ENCODE measurements at regions not wholly inside any gene's neighbourhood (a gene's known extent, or its start where the extent isn't known, plus 50 kb on each side); places are given as distances from the start of the nearest gene placed in this dataset.
"Not testable (repeated sequence)": the region's sequence is repeated elsewhere in the genome, so short reads cannot be mapped to it uniquely, and the experiment has no call there.

DNA sequence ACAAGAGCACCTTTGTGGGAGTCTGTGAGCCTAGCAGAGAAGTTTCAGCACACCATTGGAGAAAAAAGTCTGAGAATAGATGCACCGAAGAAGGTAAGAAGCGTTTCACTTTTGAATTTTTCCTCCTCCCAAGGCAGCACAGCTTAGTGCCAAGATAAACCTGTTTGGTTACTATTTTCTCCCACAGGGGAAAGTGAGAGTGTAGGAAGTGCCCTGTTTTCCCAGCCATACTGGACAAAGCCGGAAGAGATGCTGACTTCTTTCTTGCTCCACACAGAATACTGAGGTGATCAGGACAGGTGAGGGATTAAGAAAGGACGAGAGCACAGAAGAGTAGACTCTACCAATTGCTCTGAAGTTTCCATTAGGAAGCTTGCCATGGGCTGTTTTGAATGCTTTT, 1011.0 kb upstream of the MIR17HG start:
- in situ Hi-C loops (cut with MboI; ENCODE audit: low pct_ligation_motif_present in 1 of 4, low pct_unique_long_range_greater_than_20kb in 1 of 4, low sequenced_read_pairs in 3 of 4), result no loop called here
- TF ChIP-seq, protein P1, sequence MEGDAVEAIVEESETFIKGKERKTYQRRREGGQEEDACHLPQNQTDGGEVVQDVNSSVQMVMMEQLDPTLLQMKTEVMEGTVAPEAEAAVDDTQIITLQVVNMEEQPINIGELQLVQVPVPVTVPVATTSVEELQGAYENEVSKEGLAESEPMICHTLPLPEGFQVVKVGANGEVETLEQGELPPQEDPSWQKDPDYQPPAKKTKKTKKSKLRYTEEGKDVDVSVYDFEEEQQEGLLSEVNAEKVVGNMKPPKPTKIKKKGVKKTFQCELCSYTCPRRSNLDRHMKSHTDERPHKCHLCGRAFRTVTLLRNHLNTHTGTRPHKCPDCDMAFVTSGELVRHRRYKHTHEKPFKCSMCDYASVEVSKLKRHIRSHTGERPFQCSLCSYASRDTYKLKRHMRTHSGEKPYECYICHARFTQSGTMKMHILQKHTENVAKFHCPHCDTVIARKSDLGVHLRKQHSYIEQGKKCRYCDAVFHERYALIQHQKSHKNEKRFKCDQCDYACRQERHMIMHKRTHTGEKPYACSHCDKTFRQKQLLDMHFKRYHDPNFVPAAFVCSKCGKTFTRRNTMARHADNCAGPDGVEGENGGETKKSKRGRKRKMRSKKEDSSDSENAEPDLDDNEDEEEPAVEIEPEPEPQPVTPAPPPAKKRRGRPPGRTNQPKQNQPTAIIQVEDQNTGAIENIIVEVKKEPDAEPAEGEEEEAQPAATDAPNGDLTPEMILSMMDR (IDR thresholded peaks at IDR 0.05), result no peak
- TF ChIP-seq EP300 (IDR thresholded peaks at IDR 0.05; ENCODE audit: low read depth) (no peak), POLR2A (IDR thresholded peaks at IDR 0.05) (no peak), POLR2AphosphoS5 (IDR thresholded peaks at IDR 0.05) (no peak)
- no peaks in the 10 kb centered on the region for H3K9me3 ChIP-seq
- intact Hi-C loops (cut with DNase I; ENCODE audit: low total_unique reads), result no loop called here
- H3K36me3 ChIP-seq, result no peaks in the 10 kb centered on the region
- WGBS, 2 donors (ENCODE audit: low coverage in 1 of 2), result 49 to 56% methylated on average over 4 of the region's 4 CpGs
- H3K27me3 ChIP-seq, result no peaks in the 10 kb centered on the region
- H3K27ac ChIP-seq, result no peak overlapping the region
- no peaks in the 10 kb centered on the region for H3K4me1 ChIP-seq
- no peak for DNase-seq
- no peak overlapping the region for H3K4me3 ChIP-seq

DNA sequence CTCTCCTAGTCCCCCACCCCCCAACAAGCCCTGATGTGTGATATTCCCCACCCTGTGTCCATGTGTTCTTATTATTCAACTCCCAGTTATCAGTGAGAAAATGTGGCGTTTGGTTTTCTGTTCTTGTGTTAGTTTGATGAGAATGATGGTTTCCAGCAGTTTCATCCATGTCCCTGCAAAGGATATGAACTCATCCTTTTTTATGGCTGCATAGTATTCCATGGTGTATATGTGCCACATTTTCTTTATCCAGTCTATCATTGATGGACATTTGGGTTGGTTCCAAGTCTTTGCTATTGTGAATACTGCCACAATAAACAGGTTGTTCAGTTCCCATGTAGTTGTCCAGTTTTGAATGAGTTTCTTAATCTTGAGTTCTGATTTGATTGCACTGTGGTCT, 1006.1 kb upstream of the MIR17HG start:
- DNase-seq; H3K27me3 ChIP-seq; H3K9me3 ChIP-seq; H3K27ac ChIP-seq; H3K4me1 ChIP-seq; in situ Hi-C loops (cut with MboI; ENCODE audit: low pct_ligation_motif_present in 1 of 4, low pct_unique_long_range_greater_than_20kb in 1 of 4, low sequenced_read_pairs in 3 of 4); H3K4me3 ChIP-seq; H3K36me3 ChIP-seq; intact Hi-C loops (cut with DNase I; ENCODE audit: low total_unique reads): not testable (repeated sequence)
- 40 to 94% methylated on average over 1 of the region's 1 CpG for WGBS, 2 donors (ENCODE audit: low coverage in 1 of 2)

- H3K9me3 ChIP-seq; H3K27ac ChIP-seq; H3K4me1 ChIP-seq; in situ Hi-C loops (cut with MboI; ENCODE audit: low pct_ligation_motif_present in 1 of 4, low pct_unique_long_range_greater_than_20kb in 1 of 4, low sequenced_read_pairs in 3 of 4); H3K36me3 ChIP-seq; H3K27me3 ChIP-seq; DNase-seq; H3K4me3 ChIP-seq; intact Hi-C loops (cut with DNase I; ENCODE audit: low total_unique reads): not testable (repeated sequence)
- WGBS, 2 donors (ENCODE audit: low coverage in 1 of 2), result 92% methylated on average over 12 of the region's 42 CpGs; no CpG with 5 or more reads in 1 of the 2 donors
These were observed 998.9 kb upstream of the MIR17HG start for GRCh38 chr13:90348477-90349136.

GRCh38 chr13:90352763-90353162, 994.7 kb upstream of the MIR17HG start:
- Histone ChIP-seq H3K4me1 (no peaks in the 10 kb centered on the region), H3K9me3 (no peaks in the 10 kb centered on the region), H3K27me3 (no peaks in the 10 kb centered on the region), H3K4me3 (no peak overlapping the region), H3K27ac (no peak overlapping the region), H3K36me3 (no peaks in the 10 kb centered on the region)
- TF ChIP-seq, protein P1 (IDR thresholded peaks at IDR 0.05), result no peak
- TF ChIP-seq EP300 (IDR thresholded peaks at IDR 0.05; ENCODE audit: low read depth) (no peak), POLR2AphosphoS5 (IDR thresholded peaks at IDR 0.05) (no peak), POLR2A (IDR thresholded peaks at IDR 0.05) (no peak)
- DNase-seq, result no peak
- intact Hi-C loops (cut with DNase I; ENCODE audit: low total_unique reads), result no loop called here
- in situ Hi-C loops (cut with MboI; ENCODE audit: low pct_ligation_motif_present in 1 of 4, low pct_unique_long_range_greater_than_20kb in 1 of 4, low sequenced_read_pairs in 3 of 4), result no loop called here
- 94 to 100% methylated on average over 1 of the region's 1 CpG for WGBS, 2 donors (ENCODE audit: low coverage in 1 of 2)

DNA sequence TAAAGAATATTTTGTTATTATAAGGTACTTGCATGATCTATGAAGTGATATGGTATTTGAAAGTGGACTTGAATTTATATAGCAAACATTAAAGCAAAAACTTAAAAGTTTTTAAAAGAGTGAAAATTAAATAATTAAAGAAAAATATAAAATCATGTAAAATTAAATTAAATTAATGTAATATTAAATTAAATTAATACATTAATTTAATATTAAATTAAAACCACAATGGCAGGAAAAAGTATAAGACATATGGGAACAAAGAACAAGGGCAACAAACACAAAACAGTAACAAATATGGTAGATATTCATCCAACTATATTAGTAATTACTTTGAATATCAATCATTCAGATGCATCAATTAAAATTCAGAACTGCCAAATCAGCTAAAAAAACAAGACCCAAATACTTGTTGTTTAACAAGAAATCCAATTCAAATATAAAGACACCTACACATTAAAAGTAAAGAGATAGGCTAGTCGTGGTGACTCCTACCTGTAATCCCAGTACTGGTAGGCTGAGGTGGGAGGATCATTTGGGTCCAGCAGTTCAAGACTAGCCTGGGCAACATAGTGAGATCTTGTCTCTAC, 992.2 kb upstream of the MIR17HG start:
- WGBS, 2 donors (ENCODE audit: low coverage in 1 of 2), result 84 to 100% methylated on average over 1 of the region's 1 CpG
- no peak overlapping the region for H3K4me3 ChIP-seq
- H3K27me3 ChIP-seq, result no peaks in the 10 kb centered on the region
- TF ChIP-seq EP300 (IDR thresholded peaks at IDR 0.05; ENCODE audit: low read depth) (no peak), POLR2AphosphoS5 (IDR thresholded peaks at IDR 0.05) (no peak), POLR2A (IDR thresholded peaks at IDR 0.05) (no peak)
- TF ChIP-seq, protein P1 (IDR thresholded peaks at IDR 0.05), result no peak
- in situ Hi-C loops (cut with MboI; ENCODE audit: low pct_ligation_motif_present in 1 of 4, low pct_unique_long_range_greater_than_20kb in 1 of 4, low sequenced_read_pairs in 3 of 4) (no loop called here), intact Hi-C loops (cut with DNase I; ENCODE audit: low total_unique reads) (no loop called here)
- H3K9me3 ChIP-seq, result no peaks in the 10 kb centered on the region
- H3K4me1 ChIP-seq, result no peaks in the 10 kb centered on the region
- H3K36me3 ChIP-seq, result no peaks in the 10 kb centered on the region
- no peak for DNase-seq
- no peak overlapping the region for H3K27ac ChIP-seq
